ENCODE measurements at regions not wholly inside any gene's neighbourhood (a gene's known extent, or its start where the extent isn't known, plus 50 kb on each side); places are given as distances from the start of the nearest gene placed in this dataset.

GRCh38 chr19:30078381-30078910 lies 136.4 kb downstream of the URI1 start:
- ATAC-seq (ENCODE audit: low read depth), result no peak
- Histone ChIP-seq H2AFZ (replicated peaks; ENCODE audit: low read length, poor library complexity) (no peak overlapping the region), H2BK120ac (ENCODE audit: low read depth, low read length) (no peak overlapping the region), H2BK5ac (ENCODE audit: low read depth, low read length, poor library complexity, severe bottlenecking) (no peak overlapping the region), H3K4me2 (ENCODE audit: low read depth, low read length) (no peak overlapping the region), H3K4me1 (ENCODE audit: control insufficient read depth, insufficient read depth, low read length) (no peaks in the 10 kb centered on the region), H2BK15ac (ENCODE audit: low read depth, low read length) (no peak overlapping the region), H3K9ac (ENCODE audit: low read depth, low read length) (no peak overlapping the region), H2AK9ac (replicated peaks; ENCODE audit: low read depth, low read length, poor library complexity) (no peak overlapping the region), H3K4ac (ENCODE audit: low read depth, low read length) (no peak overlapping the region), H3K56ac (ENCODE audit: extremely low read depth, insufficient read depth, low read length) (no peak overlapping the region), H3K9me1 (ENCODE audit: insufficient read depth, low read length) (no peaks in the 10 kb centered on the region), H3K27me3 (ENCODE audit: control insufficient read depth, insufficient read depth, low read length) (no peaks in the 10 kb centered on the region), H3K36me3 (ENCODE audit: control insufficient read depth, insufficient read depth, low read length) (no peaks in the 10 kb centered on the region), H3K9me3 (ENCODE audit: control insufficient read depth, insufficient read depth, low read length) (peaks cover 2% of the 10 kb centered on the region; the same call in 1 of the 2 replicates), H4K20me1 (ENCODE audit: insufficient read depth, low read length) (no peaks in the 10 kb centered on the region), H4K5ac (ENCODE audit: low read depth, low read length) (no peak overlapping the region), H3K14ac (replicated peaks; ENCODE audit: low read depth, low read length) (no peak overlapping the region), H4K91ac (ENCODE audit: insufficient read depth, low read depth, low read length) (no peak overlapping the region), H3K79me1 (ENCODE audit: low read depth in 1 of 2, low read length in 2 of 2) (no peaks in the 10 kb centered on the region), H3K23ac (ENCODE audit: low read depth, low read length) (no peak overlapping the region), H2AK5ac (ENCODE audit: low read depth, low read length) (no peak overlapping the region), H3K27ac (ENCODE audit: insufficient read depth, low read length) (no peak overlapping the region), H3K18ac (ENCODE audit: low read depth, low read length) (no peak overlapping the region), H4K8ac (ENCODE audit: low read depth in 2 of 2, low read length in 2 of 2) (no peak overlapping the region), H3K4me3 (ENCODE audit: insufficient read depth, low read depth, low read length) (no peak overlapping the region), H2BK20ac (ENCODE audit: low read depth, low read length) (no peak overlapping the region)
- no peak for DNase-seq
- intact Hi-C loops (cut with micrococcal nuclease) (no loop called here), in situ Hi-C loops (cut with MboI; ENCODE audit: low sequenced_read_pairs) (no loop called here), dilution Hi-C loops (cut with HindIII; ENCODE audit: low sequenced_read_pairs, unreplicated experiment) (no loop called here)
- no CpG with 5 or more reads among the region's 5 CpGs for WGBS, 2 experiments (ENCODE audit: extremely low coverage in 2 of 2, insufficient read length in 1 of 2)
- CTCF ChIA-PET, result no interaction called here
- POLR2A ChIA-PET (ENCODE audit: unreplicated experiment), result interaction anchor here (0.6 kb wide), 1 partner anchor 174 kb away, joined by 7 read pairs; no protein-coding TSS in a partner anchor
- no peak for TF ChIP-seq NFE2L2 (IDR thresholded peaks at IDR 0.05; ENCODE audit: low read depth, low read length)
- TF ChIP-seq RFX5 (IDR thresholded peaks at IDR 0.05; ENCODE audit: low read depth, low read length), result no peak
- no peak for TF ChIP-seq RAD21 (IDR thresholded peaks at IDR 0.05; ENCODE audit: low read length)
- TF ChIP-seq MXI1 (IDR thresholded peaks at IDR 0.05; ENCODE audit: borderline replicate concordance, low read depth, low read length), result no peak
- TF ChIP-seq CHD1 (IDR thresholded peaks at IDR 0.05; ENCODE audit: low read depth, low read length), result no peak
- TF ChIP-seq, protein P1, sequence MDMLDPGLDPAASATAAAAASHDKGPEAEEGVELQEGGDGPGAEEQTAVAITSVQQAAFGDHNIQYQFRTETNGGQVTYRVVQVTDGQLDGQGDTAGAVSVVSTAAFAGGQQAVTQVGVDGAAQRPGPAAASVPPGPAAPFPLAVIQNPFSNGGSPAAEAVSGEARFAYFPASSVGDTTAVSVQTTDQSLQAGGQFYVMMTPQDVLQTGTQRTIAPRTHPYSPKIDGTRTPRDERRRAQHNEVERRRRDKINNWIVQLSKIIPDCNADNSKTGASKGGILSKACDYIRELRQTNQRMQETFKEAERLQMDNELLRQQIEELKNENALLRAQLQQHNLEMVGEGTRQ (IDR thresholded peaks at IDR 0.05; ENCODE audit: low read depth, low read length), result no peak
- TF ChIP-seq, protein P2, sequence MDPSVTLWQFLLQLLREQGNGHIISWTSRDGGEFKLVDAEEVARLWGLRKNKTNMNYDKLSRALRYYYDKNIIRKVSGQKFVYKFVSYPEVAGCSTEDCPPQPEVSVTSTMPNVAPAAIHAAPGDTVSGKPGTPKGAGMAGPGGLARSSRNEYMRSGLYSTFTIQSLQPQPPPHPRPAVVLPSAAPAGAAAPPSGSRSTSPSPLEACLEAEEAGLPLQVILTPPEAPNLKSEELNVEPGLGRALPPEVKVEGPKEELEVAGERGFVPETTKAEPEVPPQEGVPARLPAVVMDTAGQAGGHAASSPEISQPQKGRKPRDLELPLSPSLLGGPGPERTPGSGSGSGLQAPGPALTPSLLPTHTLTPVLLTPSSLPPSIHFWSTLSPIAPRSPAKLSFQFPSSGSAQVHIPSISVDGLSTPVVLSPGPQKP (IDR thresholded peaks at IDR 0.05; ENCODE audit: borderline replicate concordance, low read depth, low read length), result no peak
- TF ChIP-seq RCOR1 (IDR thresholded peaks at IDR 0.05; ENCODE audit: insufficient replicate concordance, low read length), result no peak
- TF ChIP-seq, protein P3, sequence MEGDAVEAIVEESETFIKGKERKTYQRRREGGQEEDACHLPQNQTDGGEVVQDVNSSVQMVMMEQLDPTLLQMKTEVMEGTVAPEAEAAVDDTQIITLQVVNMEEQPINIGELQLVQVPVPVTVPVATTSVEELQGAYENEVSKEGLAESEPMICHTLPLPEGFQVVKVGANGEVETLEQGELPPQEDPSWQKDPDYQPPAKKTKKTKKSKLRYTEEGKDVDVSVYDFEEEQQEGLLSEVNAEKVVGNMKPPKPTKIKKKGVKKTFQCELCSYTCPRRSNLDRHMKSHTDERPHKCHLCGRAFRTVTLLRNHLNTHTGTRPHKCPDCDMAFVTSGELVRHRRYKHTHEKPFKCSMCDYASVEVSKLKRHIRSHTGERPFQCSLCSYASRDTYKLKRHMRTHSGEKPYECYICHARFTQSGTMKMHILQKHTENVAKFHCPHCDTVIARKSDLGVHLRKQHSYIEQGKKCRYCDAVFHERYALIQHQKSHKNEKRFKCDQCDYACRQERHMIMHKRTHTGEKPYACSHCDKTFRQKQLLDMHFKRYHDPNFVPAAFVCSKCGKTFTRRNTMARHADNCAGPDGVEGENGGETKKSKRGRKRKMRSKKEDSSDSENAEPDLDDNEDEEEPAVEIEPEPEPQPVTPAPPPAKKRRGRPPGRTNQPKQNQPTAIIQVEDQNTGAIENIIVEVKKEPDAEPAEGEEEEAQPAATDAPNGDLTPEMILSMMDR (conservative IDR thresholded peaks at IDR 0.05; ENCODE audit: low read depth, low read length), result no peak
- no peak for TF ChIP-seq BHLHE40 (IDR thresholded peaks at IDR 0.05; ENCODE audit: low read depth, low read length)
- TF ChIP-seq MAZ (IDR thresholded peaks at IDR 0.05; ENCODE audit: borderline replicate concordance, low read depth, low read length), result no peak
- no peak for TF ChIP-seq POLR2A (IDR thresholded peaks at IDR 0.05; ENCODE audit: low read depth, low read length)
- BruUV-seq (replicated peaks), result no TSS peak

All from IMR-90 (cell line).